RWPE2 (cell line): ENCODE measurements at regions not wholly inside any gene's neighbourhood (a gene's known extent, or its start where the extent isn't known, plus 50 kb on each side); places are given as distances from the start of the nearest gene placed in this dataset.
A peak's percentile ranks its signal among the peaks of the same experiment; 100 is the strongest.

Source experiments
- ATAC-seq: fragments of 200-7000 bp; cut with Tn5 transposase; 3 replicates; pipeline ENCODE4 v1.9.1; 2021; ENCODE audit warnings: low read depth
- DNase-seq: peaks from one replicate; pipeline ENCODE4 v3.0.0-alpha.2; 2020; ENCODE audit warnings: low spot score
- H3K27ac ChIP-seq: fragments of 450-650 bp; 2 replicates; pipeline ENCODE4 v1.5.1; 2017; ENCODE audit warnings: mild to moderate bottlenecking; ENCODE audit not compliant: poor library complexity, severe bottlenecking
- H3K27me3 ChIP-seq: fragments of 250-450 bp; sonication (Bioruptor Pico); 2 replicates; pipeline ENCODE4 v1.5.1; 2021; ENCODE audit warnings: mild to moderate bottlenecking, moderate library complexity; ENCODE audit not compliant: insufficient read depth, poor library complexity, severe bottlenecking
- H3K36me3 ChIP-seq: fragments of 250-450 bp; sonication (Bioruptor Pico); 2 replicates; pipeline ENCODE4 v1.5.1; 2020; ENCODE audit warnings: low read depth, mild to moderate bottlenecking, moderate library complexity
- H3K4me1 ChIP-seq: fragments of 250-450 bp; sonication (Bioruptor Pico); 2 replicates; pipeline ENCODE4 v1.5.1; 2021; ENCODE audit warnings: mild to moderate bottlenecking, moderate library complexity; ENCODE audit not compliant: insufficient read depth, poor library complexity, severe bottlenecking
- H3K4me3 ChIP-seq: fragments of 250-450 bp; sonication (Bioruptor Pico); 2 replicates; pipeline ENCODE4 v1.5.1; 2021; ENCODE audit warnings: mild to moderate bottlenecking, moderate library complexity; ENCODE audit not compliant: severe bottlenecking
- H3K9me3 ChIP-seq: fragments of 250-450 bp; sonication (Bioruptor Pico); 2 replicates; pipeline ENCODE4 v1.5.1; 2021; ENCODE audit warnings: mild to moderate bottlenecking, moderate library complexity; ENCODE audit not compliant: severe bottlenecking
- CTCF ChIP-seq: fragments of 450-650 bp; IDR thresholded peaks from one replicate; pipeline ENCODE4 v1.5.1; 2017; ENCODE audit warnings: mild to moderate bottlenecking, moderate library complexity; ENCODE audit not compliant: poor library complexity, severe bottlenecking

GRCh38 chr5:155080721-155081120 lies 67.2 kb downstream of the KIF4B start:
- no peaks in the 10 kb centered on the region for H3K9me3 ChIP-seq
- H3K27ac ChIP-seq: no peak overlapping the region
- H3K4me1 ChIP-seq: peaks cover 23% of the 10 kb centered on the region
- H3K4me3 ChIP-seq: no peak overlapping the region
- no peaks in the 10 kb centered on the region for H3K27me3 ChIP-seq
- ATAC-seq: no peak
- no peaks in the 10 kb centered on the region for H3K36me3 ChIP-seq
- TF ChIP-seq CTCF: no peak
- DNase-seq: no peak

- Histone ChIP-seq H3K36me3 (no peaks in the 10 kb centered on the region), H3K4me1 (peaks cover 26% of the 10 kb centered on the region), H3K27me3 (no peaks in the 10 kb centered on the region), H3K27ac (peak overlapping the region; percentile 77), H3K9me3 (no peaks in the 10 kb centered on the region), H3K4me3 (no peak overlapping the region)
- no peak for TF ChIP-seq CTCF
- ATAC-seq (no peak), DNase-seq (no peak)
Measured at GRCh38 chr5:155081618-155082017, 68.1 kb downstream of the KIF4B start.

GRCh38 chr5:155082401-155082800 lies 68.8 kb downstream of the KIF4B start:
- Histone ChIP-seq H3K4me3 (no peak overlapping the region), H3K27me3 (no peaks in the 10 kb centered on the region), H3K36me3 (no peaks in the 10 kb centered on the region), H3K4me1 (peaks cover 26% of the 10 kb centered on the region), H3K27ac (peak overlapping the region; percentile 77), H3K9me3 (no peaks in the 10 kb centered on the region)
- ATAC-seq (peak; percentile 95), DNase-seq (no peak)
- TF ChIP-seq CTCF: no peak

- peak overlapping the region; percentile 48 for H3K27ac ChIP-seq
- H3K4me3 ChIP-seq: no peak overlapping the region
- DNase-seq (no peak), ATAC-seq (peak; percentile 81)
- no peak for TF ChIP-seq CTCF
- peaks cover 29% of the 10 kb centered on the region for H3K4me1 ChIP-seq
- no peaks in the 10 kb centered on the region for H3K9me3 ChIP-seq
- no peaks in the 10 kb centered on the region for H3K36me3 ChIP-seq
- H3K27me3 ChIP-seq: no peaks in the 10 kb centered on the region
Measured at GRCh38 chr5:155085282-155085989, 71.9 kb downstream of the KIF4B start.

- H3K4me3 ChIP-seq: no peak overlapping the region
- no peaks in the 10 kb centered on the region for H3K36me3 ChIP-seq
- H3K27ac ChIP-seq: no peak overlapping the region
- peak; percentile 21; the same call in 1 of the 3 replicates for ATAC-seq
- no peak for TF ChIP-seq CTCF
- no peaks in the 10 kb centered on the region for H3K27me3 ChIP-seq
- peaks cover 2% of the 10 kb centered on the region for H3K9me3 ChIP-seq
- peaks cover 36% of the 10 kb centered on the region for H3K4me1 ChIP-seq
- no peak for DNase-seq
Measured at GRCh38 chr5:155087036-155087435, 73.5 kb downstream of the KIF4B start.
